RWPE2 (cell line): ENCODE measurements at regions not wholly inside any gene's neighbourhood (a gene's known extent, or its start where the extent isn't known, plus 50 kb on each side); places are given as distances from the start of the nearest gene placed in this dataset.

Experiments used
- ATAC-seq: fragments of 200-7000 bp; cut with Tn5 transposase; 3 replicates; pipeline ENCODE4 v1.9.1; 2021; ENCODE audit warnings: low read depth
- DNase-seq: peaks from one replicate; pipeline ENCODE4 v3.0.0-alpha.2; 2020; ENCODE audit warnings: low spot score
- H3K27ac ChIP-seq: fragments of 450-650 bp; 2 replicates; pipeline ENCODE4 v1.5.1; 2017; ENCODE audit warnings: mild to moderate bottlenecking; ENCODE audit not compliant: poor library complexity, severe bottlenecking
- H3K27me3 ChIP-seq: fragments of 250-450 bp; sonication (Bioruptor Pico); 2 replicates; pipeline ENCODE4 v1.5.1; 2021; ENCODE audit warnings: mild to moderate bottlenecking, moderate library complexity; ENCODE audit not compliant: insufficient read depth, poor library complexity, severe bottlenecking
- H3K36me3 ChIP-seq: fragments of 250-450 bp; sonication (Bioruptor Pico); 2 replicates; pipeline ENCODE4 v1.5.1; 2020; ENCODE audit warnings: low read depth, mild to moderate bottlenecking, moderate library complexity
- H3K4me1 ChIP-seq: fragments of 250-450 bp; sonication (Bioruptor Pico); 2 replicates; pipeline ENCODE4 v1.5.1; 2021; ENCODE audit warnings: mild to moderate bottlenecking, moderate library complexity; ENCODE audit not compliant: insufficient read depth, poor library complexity, severe bottlenecking
- H3K4me3 ChIP-seq: fragments of 250-450 bp; sonication (Bioruptor Pico); 2 replicates; pipeline ENCODE4 v1.5.1; 2021; ENCODE audit warnings: mild to moderate bottlenecking, moderate library complexity; ENCODE audit not compliant: severe bottlenecking
- H3K9me3 ChIP-seq: fragments of 250-450 bp; sonication (Bioruptor Pico); 2 replicates; pipeline ENCODE4 v1.5.1; 2021; ENCODE audit warnings: mild to moderate bottlenecking, moderate library complexity; ENCODE audit not compliant: severe bottlenecking
- TF ChIP-seq, protein P1 (sequence below): fragments of 450-650 bp; IDR thresholded peaks from one replicate; pipeline ENCODE4 v1.5.1; 2017; ENCODE audit warnings: mild to moderate bottlenecking, moderate library complexity; ENCODE audit not compliant: poor library complexity, severe bottlenecking

GRCh38 chr20:22006306-22006705 is 300.8 kb downstream of the PAX1 start:
- no peak for DNase-seq
- no peak overlapping the region for H3K4me3 ChIP-seq
- no peak overlapping the region for H3K27ac ChIP-seq
- TF ChIP-seq, protein P1, sequence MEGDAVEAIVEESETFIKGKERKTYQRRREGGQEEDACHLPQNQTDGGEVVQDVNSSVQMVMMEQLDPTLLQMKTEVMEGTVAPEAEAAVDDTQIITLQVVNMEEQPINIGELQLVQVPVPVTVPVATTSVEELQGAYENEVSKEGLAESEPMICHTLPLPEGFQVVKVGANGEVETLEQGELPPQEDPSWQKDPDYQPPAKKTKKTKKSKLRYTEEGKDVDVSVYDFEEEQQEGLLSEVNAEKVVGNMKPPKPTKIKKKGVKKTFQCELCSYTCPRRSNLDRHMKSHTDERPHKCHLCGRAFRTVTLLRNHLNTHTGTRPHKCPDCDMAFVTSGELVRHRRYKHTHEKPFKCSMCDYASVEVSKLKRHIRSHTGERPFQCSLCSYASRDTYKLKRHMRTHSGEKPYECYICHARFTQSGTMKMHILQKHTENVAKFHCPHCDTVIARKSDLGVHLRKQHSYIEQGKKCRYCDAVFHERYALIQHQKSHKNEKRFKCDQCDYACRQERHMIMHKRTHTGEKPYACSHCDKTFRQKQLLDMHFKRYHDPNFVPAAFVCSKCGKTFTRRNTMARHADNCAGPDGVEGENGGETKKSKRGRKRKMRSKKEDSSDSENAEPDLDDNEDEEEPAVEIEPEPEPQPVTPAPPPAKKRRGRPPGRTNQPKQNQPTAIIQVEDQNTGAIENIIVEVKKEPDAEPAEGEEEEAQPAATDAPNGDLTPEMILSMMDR: no peak
- H3K27me3 ChIP-seq: no peaks in the 10 kb centered on the region
- ATAC-seq: no peak
- H3K4me1 ChIP-seq: no peaks in the 10 kb centered on the region
- H3K36me3 ChIP-seq: no peaks in the 10 kb centered on the region
- H3K9me3 ChIP-seq: no peaks in the 10 kb centered on the region

- Histone ChIP-seq H3K27ac (no peak overlapping the region), H3K9me3 (no peaks in the 10 kb centered on the region), H3K4me1 (no peaks in the 10 kb centered on the region), H3K4me3 (no peak overlapping the region), H3K27me3 (no peaks in the 10 kb centered on the region), H3K36me3 (no peaks in the 10 kb centered on the region)
- DNase-seq: no peak
- ATAC-seq: no peak
- TF ChIP-seq, protein P1: no peak
These were observed 300.1 kb downstream of the PAX1 start for GRCh38 chr20:22005535-22005934.

GRCh38 chr20:22004946-22005345 is 299.5 kb downstream of the PAX1 start:
- Histone ChIP-seq H3K27me3 (no peaks in the 10 kb centered on the region), H3K9me3 (no peaks in the 10 kb centered on the region), H3K36me3 (no peaks in the 10 kb centered on the region), H3K4me1 (no peaks in the 10 kb centered on the region), H3K27ac (no peak overlapping the region), H3K4me3 (no peak overlapping the region)
- TF ChIP-seq, protein P1: no peak
- ATAC-seq (no peak), DNase-seq (no peak)

DNA sequence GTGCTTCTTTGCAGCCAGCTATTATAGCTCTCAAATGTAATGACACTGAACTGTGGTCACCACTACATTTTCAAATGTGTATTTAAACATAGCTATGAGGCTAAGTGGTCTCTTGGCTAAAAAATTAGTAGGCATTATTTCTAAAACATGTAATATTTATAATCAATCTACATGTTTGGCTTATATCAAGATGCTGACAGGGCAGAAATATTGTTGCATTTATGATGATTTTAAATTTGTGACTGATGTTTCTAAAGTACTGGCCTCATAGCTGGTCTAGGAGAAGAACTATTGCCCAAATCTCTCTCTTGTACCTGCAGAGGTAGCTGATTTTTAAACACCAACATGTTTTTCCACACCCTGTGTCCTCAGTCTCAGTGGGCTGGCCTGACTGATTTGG is 298.2 kb downstream of the PAX1 start:
- Histone ChIP-seq H3K4me1 (no peaks in the 10 kb centered on the region), H3K27ac (no peak overlapping the region), H3K9me3 (no peaks in the 10 kb centered on the region), H3K36me3 (no peaks in the 10 kb centered on the region), H3K27me3 (no peaks in the 10 kb centered on the region), H3K4me3 (no peak overlapping the region)
- no peak for DNase-seq
- TF ChIP-seq, protein P1: no peak
- ATAC-seq: no peak

- H3K4me3 ChIP-seq: no peak overlapping the region
- H3K36me3 ChIP-seq: no peaks in the 10 kb centered on the region
- TF ChIP-seq, protein P1: no peak
- H3K9me3 ChIP-seq: no peaks in the 10 kb centered on the region
- H3K4me1 ChIP-seq: no peaks in the 10 kb centered on the region
- DNase-seq (no peak), ATAC-seq (peak; percentile 76)
- no peaks in the 10 kb centered on the region for H3K27me3 ChIP-seq
- H3K27ac ChIP-seq: no peak overlapping the region
These were observed 296.4 kb downstream of the PAX1 start for GRCh38 chr20:22001886-22002285.
